ENCODE measurements at regions not wholly inside any gene's neighbourhood (a gene's known extent, or its start where the extent isn't known, plus 50 kb on each side); places are given as distances from the start of the nearest gene placed in this dataset.

- TF ChIP-seq MAX (IDR thresholded peaks at IDR 0.05; ENCODE audit: low read depth, low read length) (no peak), POLR2A (IDR thresholded peaks at IDR 0.05; ENCODE audit: extremely low read depth, insufficient read length) (no peak), CTCF (IDR thresholded peaks at IDR 0.05; ENCODE audit: low read depth, low read length) (no peak), MYC (IDR thresholded peaks at IDR 0.05; ENCODE audit: low read depth, low read length) (no peak)
Measured at GRCh38 chr19:28884786-28885476, 328.0 kb downstream of the UQCRFS1 start.
